IMR-90 (cell line): ENCODE measurements at regions not wholly inside any gene's neighbourhood (a gene's known extent, or its start where the extent isn't known, plus 50 kb on each side); places are given as distances from the start of the nearest gene placed in this dataset.

Source experiments
- SMC3 ChIP-seq: fragments of 150-350 bp; IDR thresholded peaks from 2 replicates; pipeline ENCODE4 v1.6.1; 2016; ENCODE audit warnings: low read depth, mild to moderate bottlenecking, antibody characterized with exemption, low read length, moderate library complexity
- TF ChIP-seq, protein P1 (sequence below): conservative IDR thresholded peaks from 2 replicates; pipeline ENCODE4 v1.5.1; 2012; ENCODE audit warnings: mild to moderate bottlenecking, low read depth, low read length, improper control_type of control experiment

DNA sequence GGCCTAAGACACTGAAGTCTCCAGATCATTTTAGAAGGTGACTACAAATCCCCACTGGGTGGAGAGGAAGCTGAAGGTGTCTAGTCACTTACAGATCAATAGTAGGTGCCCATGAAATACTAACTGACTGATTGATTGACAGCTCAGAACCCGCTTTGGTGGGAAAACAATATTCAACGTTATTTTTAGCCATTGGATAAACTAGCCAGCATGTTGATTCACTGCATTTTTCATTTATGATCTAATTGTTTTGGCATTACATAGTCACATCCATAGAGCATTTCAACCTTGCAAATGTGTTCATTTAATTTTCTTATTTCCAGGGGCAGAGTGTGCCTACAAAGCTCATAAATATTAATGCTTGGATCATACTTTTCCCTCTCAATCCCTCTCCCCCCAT lies 162.3 kb downstream of the MREG start:
- TF ChIP-seq, protein P1, sequence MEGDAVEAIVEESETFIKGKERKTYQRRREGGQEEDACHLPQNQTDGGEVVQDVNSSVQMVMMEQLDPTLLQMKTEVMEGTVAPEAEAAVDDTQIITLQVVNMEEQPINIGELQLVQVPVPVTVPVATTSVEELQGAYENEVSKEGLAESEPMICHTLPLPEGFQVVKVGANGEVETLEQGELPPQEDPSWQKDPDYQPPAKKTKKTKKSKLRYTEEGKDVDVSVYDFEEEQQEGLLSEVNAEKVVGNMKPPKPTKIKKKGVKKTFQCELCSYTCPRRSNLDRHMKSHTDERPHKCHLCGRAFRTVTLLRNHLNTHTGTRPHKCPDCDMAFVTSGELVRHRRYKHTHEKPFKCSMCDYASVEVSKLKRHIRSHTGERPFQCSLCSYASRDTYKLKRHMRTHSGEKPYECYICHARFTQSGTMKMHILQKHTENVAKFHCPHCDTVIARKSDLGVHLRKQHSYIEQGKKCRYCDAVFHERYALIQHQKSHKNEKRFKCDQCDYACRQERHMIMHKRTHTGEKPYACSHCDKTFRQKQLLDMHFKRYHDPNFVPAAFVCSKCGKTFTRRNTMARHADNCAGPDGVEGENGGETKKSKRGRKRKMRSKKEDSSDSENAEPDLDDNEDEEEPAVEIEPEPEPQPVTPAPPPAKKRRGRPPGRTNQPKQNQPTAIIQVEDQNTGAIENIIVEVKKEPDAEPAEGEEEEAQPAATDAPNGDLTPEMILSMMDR = no peak
- no peak for TF ChIP-seq SMC3
